K562 (cell line): ENCODE measurements at regions not wholly inside any gene's neighbourhood (a gene's known extent, or its start where the extent isn't known, plus 50 kb on each side); places are given as distances from the start of the nearest gene placed in this dataset.
A peak's percentile ranks its signal among the peaks of the same experiment; 100 is the strongest.

ENCODE experiments used
- ARNT ChIP-seq, 2 experiments: fragments of 450-650 bp; IDR thresholded peaks; 2 replicates each; pipeline ENCODE4 v1.6.1; 2016; ENCODE audit warnings: mild to moderate bottlenecking in 1 of 2
- BDP1 ChIP-seq: IDR thresholded peaks from 3 replicates; pipeline ENCODE4 v1.6.1; 2011; ENCODE audit not compliant: insufficient read length, insufficient read depth
- CSDE1 ChIP-seq, 2 experiments: fragments of 450-650 bp; IDR thresholded peaks; 2 replicates each; pipeline ENCODE4 v1.6.1; 2016; ENCODE audit warnings: mild to moderate bottlenecking in 1 of 2
- HCFC1 ChIP-seq: IDR thresholded peaks from 2 replicates; pipeline ENCODE4 v1.6.1; 2012; ENCODE audit warnings: low read depth, low read length, improper control_type of control experiment
- HEY1 ChIP-seq: fragments of 250-450 bp; sonication (Bioruptor Pico); IDR thresholded peaks from 2 replicates; pipeline ENCODE4 v1.5.0; 2020; ENCODE audit warnings: mild to moderate bottlenecking, moderate library complexity, borderline replicate concordance
- MBD2 ChIP-seq: sonication (generic); IDR thresholded peaks from 2 replicates; pipeline ENCODE4 v1.6.1; 2016; ENCODE audit warnings: low read depth, borderline replicate concordance
- TOE1 ChIP-seq, 2 experiments: fragments of 450-650 bp in 1 of 2; sonication (generic) in 1 of 2; formaldehyde crosslinking in 1 of 2; IDR thresholded peaks; 2 replicates each; pipeline versions ENCODE4 v1.7.1 to v1.8.0; 2016 to 2022; ENCODE audit warnings: borderline replicate concordance in 2 of 2, mild to moderate bottlenecking in 2 of 2, antibody characterized with exemption in 1 of 2, inconsistent platforms in 1 of 2, low read depth in 1 of 2, missing genetic modification reagents in 1 of 2, moderate library complexity in 1 of 2
- ZKSCAN8 ChIP-seq: fragments of 200-800 bp; sonication (Bioruptor generic); IDR thresholded peaks from 2 replicates; pipeline ENCODE4 v1.6.1; 2016; ENCODE audit warnings: missing genetic modification characterization, missing compliant biosample characterization
- ZNF133 ChIP-seq: fragments of 250-450 bp; sonication (Bioruptor Pico); IDR thresholded peaks from 2 replicates; pipeline ENCODE4 v1.4.0; 2020; ENCODE audit warnings: mild to moderate bottlenecking
- ZNF431 ChIP-seq: sonication (generic); formaldehyde crosslinking; IDR thresholded peaks from 2 replicates; pipeline ENCODE4 v1.8.0; 2022; ENCODE audit warnings: mild to moderate bottlenecking, missing genetic modification reagents
- TF ChIP-seq, protein P1 (sequence below): fragments of 450-650 bp; IDR thresholded peaks from 2 replicates; pipeline ENCODE4 v1.6.1; 2018; ENCODE audit not compliant: partially characterized antibody
- TF ChIP-seq, protein P2 (sequence below): fragments of 450-650 bp; formaldehyde crosslinking; IDR thresholded peaks from 2 replicates; pipeline ENCODE4 v1.4.0; 2020; ENCODE audit warnings: mild to moderate bottlenecking, moderate library complexity
- TF ChIP-seq, protein P3 (sequence below): sonication (generic); formaldehyde crosslinking; IDR thresholded peaks from 2 replicates; pipeline ENCODE4 v1.9.0; 2022; ENCODE audit warnings: mild to moderate bottlenecking, missing genetic modification reagents
- TF ChIP-seq, protein P4 (sequence below): fragments of 250-450 bp; sonication (Bioruptor Pico); IDR thresholded peaks from 2 replicates; pipeline ENCODE4 v1.5.0; 2021
- TF ChIP-seq, protein P5 (sequence below): sonication (generic); formaldehyde crosslinking; IDR thresholded peaks from 2 replicates; pipeline ENCODE4 v1.8.0; 2022; ENCODE audit warnings: mild to moderate bottlenecking, missing genetic modification reagents

DNA sequence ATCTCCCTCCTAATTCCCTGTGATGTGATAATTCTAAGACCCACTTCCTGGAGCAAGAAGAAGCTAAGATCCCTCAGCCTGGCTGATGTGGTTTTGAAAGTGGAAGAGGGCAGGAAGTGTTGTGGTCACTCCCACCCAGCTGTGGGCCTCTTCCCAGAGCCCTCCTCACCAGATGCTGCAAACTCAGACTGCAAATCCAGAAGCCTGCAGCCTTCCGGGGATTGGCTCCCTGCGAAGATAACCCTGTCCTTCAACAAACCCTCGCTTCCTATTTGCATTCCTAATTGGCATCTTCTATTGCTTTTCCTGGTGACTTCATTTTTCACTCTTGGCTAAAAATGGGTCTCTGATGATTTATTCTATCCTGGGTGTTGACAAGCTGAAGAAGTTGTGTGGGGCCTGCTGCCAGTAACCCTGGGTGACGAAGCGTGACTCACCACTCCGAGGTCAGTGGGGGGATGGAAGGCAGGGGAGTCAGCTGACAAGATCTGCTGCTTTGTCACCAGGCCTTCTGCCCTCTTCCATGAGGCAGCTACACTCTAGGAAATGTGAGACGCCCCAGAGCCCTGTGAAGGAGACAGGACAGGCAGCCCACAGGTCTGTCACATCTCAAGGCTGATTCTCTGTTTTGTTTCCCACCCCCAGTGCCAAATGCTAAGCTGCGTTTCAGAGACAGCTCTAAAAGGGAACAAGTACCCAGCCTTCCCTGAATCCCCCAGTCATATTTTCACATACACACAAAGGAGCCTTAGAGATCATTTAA, 99.7 kb upstream of the LIPC start (continued):
- TF ChIP-seq, protein P1, sequence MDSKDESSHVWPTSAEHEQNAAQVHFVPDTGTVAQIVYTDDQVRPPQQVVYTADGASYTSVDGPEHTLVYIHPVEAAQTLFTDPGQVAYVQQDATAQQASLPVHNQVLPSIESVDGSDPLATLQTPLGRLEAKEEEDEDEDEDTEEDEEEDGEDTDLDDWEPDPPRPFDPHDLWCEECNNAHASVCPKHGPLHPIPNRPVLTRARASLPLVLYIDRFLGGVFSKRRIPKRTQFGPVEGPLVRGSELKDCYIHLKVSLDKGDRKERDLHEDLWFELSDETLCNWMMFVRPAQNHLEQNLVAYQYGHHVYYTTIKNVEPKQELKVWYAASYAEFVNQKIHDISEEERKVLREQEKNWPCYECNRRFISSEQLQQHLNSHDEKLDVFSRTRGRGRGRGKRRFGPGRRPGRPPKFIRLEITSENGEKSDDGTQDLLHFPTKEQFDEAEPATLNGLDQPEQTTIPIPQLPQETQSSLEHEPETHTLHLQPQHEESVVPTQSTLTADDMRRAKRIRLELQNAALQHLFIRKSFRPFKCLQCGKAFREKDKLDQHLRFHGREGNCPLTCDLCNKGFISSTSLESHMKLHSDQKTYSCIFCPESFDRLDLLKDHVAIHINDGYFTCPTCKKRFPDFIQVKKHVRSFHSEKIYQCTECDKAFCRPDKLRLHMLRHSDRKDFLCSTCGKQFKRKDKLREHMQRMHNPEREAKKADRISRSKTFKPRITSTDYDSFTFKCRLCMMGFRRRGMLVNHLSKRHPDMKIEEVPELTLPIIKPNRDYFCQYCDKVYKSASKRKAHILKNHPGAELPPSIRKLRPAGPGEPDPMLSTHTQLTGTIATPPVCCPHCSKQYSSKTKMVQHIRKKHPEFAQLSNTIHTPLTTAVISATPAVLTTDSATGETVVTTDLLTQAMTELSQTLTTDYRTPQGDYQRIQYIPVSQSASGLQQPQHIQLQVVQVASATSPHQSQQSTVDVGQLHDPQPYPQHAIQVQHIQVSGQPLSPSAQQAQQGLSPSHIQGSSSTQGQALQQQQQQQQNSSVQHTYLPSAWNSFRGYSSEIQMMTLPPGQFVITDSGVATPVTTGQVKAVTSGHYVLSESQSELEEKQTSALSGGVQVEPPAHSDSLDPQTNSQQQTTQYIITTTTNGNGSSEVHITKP = peak; percentile 88
- TF ChIP-seq, protein P2, sequence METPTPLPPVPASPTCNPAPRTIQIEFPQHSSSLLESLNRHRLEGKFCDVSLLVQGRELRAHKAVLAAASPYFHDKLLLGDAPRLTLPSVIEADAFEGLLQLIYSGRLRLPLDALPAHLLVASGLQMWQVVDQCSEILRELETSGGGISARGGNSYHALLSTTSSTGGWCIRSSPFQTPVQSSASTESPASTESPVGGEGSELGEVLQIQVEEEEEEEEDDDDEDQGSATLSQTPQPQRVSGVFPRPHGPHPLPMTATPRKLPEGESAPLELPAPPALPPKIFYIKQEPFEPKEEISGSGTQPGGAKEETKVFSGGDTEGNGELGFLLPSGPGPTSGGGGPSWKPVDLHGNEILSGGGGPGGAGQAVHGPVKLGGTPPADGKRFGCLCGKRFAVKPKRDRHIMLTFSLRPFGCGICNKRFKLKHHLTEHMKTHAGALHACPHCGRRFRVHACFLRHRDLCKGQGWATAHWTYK (CRISPR knock-in tag) = no peak; the same call in 1 of the 2 replicates
- TF ChIP-seq, protein P3, sequence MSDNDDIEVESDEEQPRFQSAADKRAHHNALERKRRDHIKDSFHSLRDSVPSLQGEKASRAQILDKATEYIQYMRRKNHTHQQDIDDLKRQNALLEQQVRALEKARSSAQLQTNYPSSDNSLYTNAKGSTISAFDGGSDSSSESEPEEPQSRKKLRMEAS (CRISPR knock-in tag) = peak; percentile 88
- TF ChIP-seq BDP1 (no peak), ZNF133 (CRISPR knock-in tag) (no peak), HCFC1 (peak; percentile 58), CSDE1 (IDR thresholded peaks at IDR 0.05) (peak in 1 of 2 experiments; percentile 80; a peak in 2 of 4 replicates), ZKSCAN8 (CRISPR knock-in tag) (peak; percentile 88), HEY1 (CRISPR knock-in tag) (no peak), MBD2 (peak; percentile 81), TOE1 (IDR thresholded peaks at IDR 0.05; ENCODE audit: borderline replicate concordance) (peak; percentile 94), TOE1 (CRISPR knock-in tag; IDR thresholded peaks at IDR 0.05; ENCODE audit: borderline replicate concordance, low read depth) (no peak), ZNF431 (peak; percentile 43; the same call in 1 of the 2 replicates), ARNT (IDR thresholded peaks at IDR 0.05) (peak; percentile 90 to 91)
- TF ChIP-seq, protein P4, sequence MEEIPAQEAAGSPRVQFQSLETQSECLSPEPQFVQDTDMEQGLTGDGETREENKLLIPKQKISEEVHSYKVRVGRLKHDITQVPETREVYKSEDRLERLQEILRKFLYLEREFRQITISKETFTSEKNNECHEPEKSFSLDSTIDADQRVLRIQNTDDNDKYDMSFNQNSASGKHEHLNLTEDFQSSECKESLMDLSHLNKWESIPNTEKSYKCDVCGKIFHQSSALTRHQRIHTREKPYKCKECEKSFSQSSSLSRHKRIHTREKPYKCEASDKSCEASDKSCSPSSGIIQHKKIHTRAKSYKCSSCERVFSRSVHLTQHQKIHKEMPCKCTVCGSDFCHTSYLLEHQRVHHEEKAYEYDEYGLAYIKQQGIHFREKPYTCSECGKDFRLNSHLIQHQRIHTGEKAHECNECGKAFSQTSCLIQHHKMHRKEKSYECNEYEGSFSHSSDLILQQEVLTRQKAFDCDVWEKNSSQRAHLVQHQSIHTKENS (CRISPR knock-in tag) = no peak
- TF ChIP-seq, protein P5, sequence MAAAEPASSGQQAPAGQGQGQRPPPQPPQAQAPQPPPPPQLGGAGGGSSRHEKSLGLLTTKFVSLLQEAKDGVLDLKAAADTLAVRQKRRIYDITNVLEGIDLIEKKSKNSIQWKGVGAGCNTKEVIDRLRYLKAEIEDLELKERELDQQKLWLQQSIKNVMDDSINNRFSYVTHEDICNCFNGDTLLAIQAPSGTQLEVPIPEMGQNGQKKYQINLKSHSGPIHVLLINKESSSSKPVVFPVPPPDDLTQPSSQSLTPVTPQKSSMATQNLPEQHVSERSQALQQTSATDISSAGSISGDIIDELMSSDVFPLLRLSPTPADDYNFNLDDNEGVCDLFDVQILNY (CRISPR knock-in tag) = no peak
